ENCODE measurements at regions not wholly inside any gene's neighbourhood (a gene's known extent, or its start where the extent isn't known, plus 50 kb on each side); places are given as distances from the start of the nearest gene placed in this dataset.

- Histone ChIP-seq H3K4me3 (ENCODE audit: low read depth, low read length) (no peak overlapping the region), H3K9me3 (ENCODE audit: control insufficient read depth, insufficient read depth, low read depth, low read length) (no peaks in the 10 kb centered on the region), H3K27ac (ENCODE audit: extremely low read depth, low read depth, low read length) (no peak overlapping the region), H3K36me3 (ENCODE audit: control insufficient read depth in 2 of 2, insufficient read depth in 1 of 2, low read length in 2 of 2) (no peaks in the 10 kb centered on the region), H3K4me1 (ENCODE audit: control insufficient read depth, insufficient read depth, low read length) (no peaks in the 10 kb centered on the region)
- TF ChIP-seq HOXD13 (CRISPR knock-in tag; IDR thresholded peaks at IDR 0.05; ENCODE audit: borderline replicate concordance): no peak
- no peak for TF ChIP-seq ZNF830 (tag by site-specific recombination; IDR thresholded peaks at IDR 0.05; ENCODE audit: low read depth)
- TF ChIP-seq ZNF654 (tag by site-specific recombination; IDR thresholded peaks at IDR 0.05; ENCODE audit: low read depth): no peak
- TF ChIP-seq ZNF174 (tag by site-specific recombination; IDR thresholded peaks at IDR 0.05): no peak
- TF ChIP-seq ZNF501 (tag by site-specific recombination; IDR thresholded peaks at IDR 0.05): no peak
- no peak for TF ChIP-seq ZNF266 (tag by site-specific recombination; IDR thresholded peaks at IDR 0.05; ENCODE audit: low read depth)
- no peak for TF ChIP-seq ZNF280D (tag by site-specific recombination; IDR thresholded peaks at IDR 0.05)
- TF ChIP-seq ZFP69B (tag by site-specific recombination; IDR thresholded peaks at IDR 0.05): no peak
- TF ChIP-seq ZNF16 (tag by site-specific recombination; IDR thresholded peaks at IDR 0.05; ENCODE audit: low read depth): no peak
- no peak for TF ChIP-seq KLF8 (tag by site-specific recombination; IDR thresholded peaks at IDR 0.05)
- no peak for TF ChIP-seq ZNF132 (tag by site-specific recombination; IDR thresholded peaks at IDR 0.05; ENCODE audit: borderline replicate concordance)
- no peak for TF ChIP-seq KLF9 (tag by site-specific recombination; IDR thresholded peaks at IDR 0.05; ENCODE audit: low read depth)
- TF ChIP-seq ZNF175 (tag by site-specific recombination; IDR thresholded peaks at IDR 0.05): no peak
- TF ChIP-seq ZNF416 (tag by site-specific recombination; IDR thresholded peaks at IDR 0.05): no peak
- TF ChIP-seq ZXDB (tag by site-specific recombination; IDR thresholded peaks at IDR 0.05): no peak
- no peak for TF ChIP-seq MYNN (tag by site-specific recombination; IDR thresholded peaks at IDR 0.05; ENCODE audit: borderline replicate concordance)
- no peak for TF ChIP-seq ZNF670 (tag by site-specific recombination; IDR thresholded peaks at IDR 0.05; ENCODE audit: low read depth)
- no peak for TF ChIP-seq ZNF558 (tag by site-specific recombination; IDR thresholded peaks at IDR 0.05)
- TF ChIP-seq ZSCAN30 (tag by site-specific recombination; IDR thresholded peaks at IDR 0.05): no peak
- no peak for TF ChIP-seq ZNF404 (tag by site-specific recombination; IDR thresholded peaks at IDR 0.05)
- POLR2A ChIA-PET: no interaction called here
- CTCF ChIA-PET: no interaction called here
Measured at GRCh38 chr2:180781276-180781675, 199.1 kb upstream of the UBE2E3 start.

GRCh38 chr2:180778291-180778690 lies 202.1 kb upstream of the UBE2E3 start:
- CTCF ChIA-PET: no interaction called here
- H3K27ac ChIP-seq (ENCODE audit: extremely low read depth, low read depth, low read length): no peak overlapping the region
- no peak overlapping the region for H3K4me3 ChIP-seq (ENCODE audit: low read depth, low read length)
- no peaks in the 10 kb centered on the region for H3K9me3 ChIP-seq (ENCODE audit: control insufficient read depth, insufficient read depth, low read depth, low read length)
- no peaks in the 10 kb centered on the region for H3K36me3 ChIP-seq (ENCODE audit: control insufficient read depth in 2 of 2, insufficient read depth in 1 of 2, low read length in 2 of 2)
- POLR2A ChIA-PET: no interaction called here
- no peaks in the 10 kb centered on the region for H3K4me1 ChIP-seq (ENCODE audit: control insufficient read depth, insufficient read depth, low read length)
- TF ChIP-seq ZNF292 (tag by site-specific recombination; IDR thresholded peaks at IDR 0.05; ENCODE audit: borderline replicate concordance, low read depth): no peak
- no peak for TF ChIP-seq ZNF362 (tag by site-specific recombination; IDR thresholded peaks at IDR 0.05)
- TF ChIP-seq ZFP69B (tag by site-specific recombination; IDR thresholded peaks at IDR 0.05): no peak
- TF ChIP-seq ZNF169 (tag by site-specific recombination; IDR thresholded peaks at IDR 0.05): no peak
- no peak for TF ChIP-seq ZBTB26 (tag by site-specific recombination; optimal IDR thresholded peaks at IDR 0.05)
- TF ChIP-seq ZBTB44 (tag by site-specific recombination; IDR thresholded peaks at IDR 0.05): no peak
- no peak for TF ChIP-seq ZNF645 (tag by site-specific recombination; IDR thresholded peaks at IDR 0.05)
- TF ChIP-seq ZBTB17 (tag by site-specific recombination; IDR thresholded peaks at IDR 0.05): no peak
- no peak for TF ChIP-seq ZNF140 (tag by site-specific recombination; IDR thresholded peaks at IDR 0.05)
- TF ChIP-seq ZNF660 (tag by site-specific recombination; IDR thresholded peaks at IDR 0.05): no peak
- TF ChIP-seq ZNF184 (tag by site-specific recombination; IDR thresholded peaks at IDR 0.05): no peak
- no peak for TF ChIP-seq ZNF596 (tag by site-specific recombination; IDR thresholded peaks at IDR 0.05)
